PC-3 (cell line): ENCODE measurements at regions not wholly inside any gene's neighbourhood (a gene's known extent, or its start where the extent isn't known, plus 50 kb on each side); places are given as distances from the start of the nearest gene placed in this dataset.

ENCODE experiments used
- EZH2 ChIP-seq: fragments of 300-600 bp; sonication (generic); IDR thresholded peaks from one replicate; pipeline ENCODE4 v1.6.1; 2017; ENCODE audit warnings: antibody characterized with exemption, mild to moderate bottlenecking, low read length; ENCODE audit not compliant: unreplicated experiment
- EZH2phosphoT487 ChIP-seq: fragments of 300-600 bp; sonication (generic); IDR thresholded peaks from 2 replicates; pipeline ENCODE4 v1.6.1; 2018; ENCODE audit warnings: mild to moderate bottlenecking, antibody characterized with exemption, low read length, borderline replicate concordance
- TF ChIP-seq, protein P1 (sequence below): fragments of 300-600 bp; sonication (generic); conservative IDR thresholded peaks from 2 replicates; pipeline ENCODE4 v1.5.1; 2017; ENCODE audit warnings: antibody characterized with exemption, low read depth, mild to moderate bottlenecking, low read length

DNA sequence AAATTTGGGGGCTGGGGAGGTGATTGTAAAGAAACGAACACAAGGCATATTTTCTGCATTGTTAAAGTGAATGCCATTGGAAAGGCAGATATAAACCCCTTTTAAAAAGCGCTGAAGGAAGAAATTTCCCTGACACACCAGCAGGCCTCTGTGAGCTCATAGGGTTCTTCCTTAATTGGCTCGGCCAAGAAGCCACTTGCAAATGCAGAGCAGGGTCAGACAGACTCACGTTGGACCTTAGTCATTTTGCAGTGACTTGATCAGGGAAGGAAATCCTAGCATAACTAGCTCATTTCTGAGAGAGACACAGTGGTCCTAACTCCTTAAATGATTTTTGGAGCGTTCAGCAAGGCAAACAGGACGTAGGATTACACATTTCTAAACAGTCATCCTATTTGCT, 1461.4 kb downstream of the GATA3 start:
- TF ChIP-seq, protein P1, sequence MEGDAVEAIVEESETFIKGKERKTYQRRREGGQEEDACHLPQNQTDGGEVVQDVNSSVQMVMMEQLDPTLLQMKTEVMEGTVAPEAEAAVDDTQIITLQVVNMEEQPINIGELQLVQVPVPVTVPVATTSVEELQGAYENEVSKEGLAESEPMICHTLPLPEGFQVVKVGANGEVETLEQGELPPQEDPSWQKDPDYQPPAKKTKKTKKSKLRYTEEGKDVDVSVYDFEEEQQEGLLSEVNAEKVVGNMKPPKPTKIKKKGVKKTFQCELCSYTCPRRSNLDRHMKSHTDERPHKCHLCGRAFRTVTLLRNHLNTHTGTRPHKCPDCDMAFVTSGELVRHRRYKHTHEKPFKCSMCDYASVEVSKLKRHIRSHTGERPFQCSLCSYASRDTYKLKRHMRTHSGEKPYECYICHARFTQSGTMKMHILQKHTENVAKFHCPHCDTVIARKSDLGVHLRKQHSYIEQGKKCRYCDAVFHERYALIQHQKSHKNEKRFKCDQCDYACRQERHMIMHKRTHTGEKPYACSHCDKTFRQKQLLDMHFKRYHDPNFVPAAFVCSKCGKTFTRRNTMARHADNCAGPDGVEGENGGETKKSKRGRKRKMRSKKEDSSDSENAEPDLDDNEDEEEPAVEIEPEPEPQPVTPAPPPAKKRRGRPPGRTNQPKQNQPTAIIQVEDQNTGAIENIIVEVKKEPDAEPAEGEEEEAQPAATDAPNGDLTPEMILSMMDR: no peak
- TF ChIP-seq EZH2 (no peak), EZH2phosphoT487 (no peak)
